ENCODE measurements at regions not wholly inside any gene's neighbourhood (a gene's known extent, or its start where the extent isn't known, plus 50 kb on each side); places are given as distances from the start of the nearest gene placed in this dataset.

GRCh38 chr1:81069856-81070255, 730.9 kb upstream of the ADGRL2 start:
- TF ChIP-seq EZH2phosphoT487 (conservative IDR thresholded peaks at IDR 0.05; ENCODE audit: low read length): no peak
- TF ChIP-seq CTCF (IDR thresholded peaks at IDR 0.05; ENCODE audit: insufficient read depth, low read length, poor library complexity, severe bottlenecking): no peak

GRCh38 chr1:81068726-81069125, 732.0 kb upstream of the ADGRL2 start:
- Histone ChIP-seq H3K9ac (ENCODE audit: low read length) (no peak overlapping the region), H3K9me2 (replicated peaks; ENCODE audit: insufficient read depth, low read length) (no peaks in the 10 kb centered on the region), H3F3A (ENCODE audit: insufficient read depth) (no peaks in the 10 kb centered on the region), H3K79me2 (ENCODE audit: insufficient read depth, low read length) (no peaks in the 10 kb centered on the region), H3K36me3 (ENCODE audit: low read length) (no peaks in the 10 kb centered on the region), H3K4me3 (ENCODE audit: insufficient read depth, low read length, poor library complexity, severe bottlenecking) (no peak overlapping the region), H3K27me3 (ENCODE audit: low read length) (no peaks in the 10 kb centered on the region), H2AFZ (ENCODE audit: low read depth, low read length, severe bottlenecking) (no peak overlapping the region), H3K27ac (ENCODE audit: low read depth, low read length) (no peak overlapping the region), H3K9me3 (ENCODE audit: insufficient read depth, low read length) (no peaks in the 10 kb centered on the region), H4K20me1 (ENCODE audit: low read depth, low read length) (no peaks in the 10 kb centered on the region), H3K4me2 (ENCODE audit: low read depth, low read length, poor library complexity, severe bottlenecking) (no peak overlapping the region)
- no peak for TF ChIP-seq EZH2phosphoT487 (conservative IDR thresholded peaks at IDR 0.05; ENCODE audit: low read length)
- TF ChIP-seq CTCF (IDR thresholded peaks at IDR 0.05; ENCODE audit: insufficient read depth, low read length, poor library complexity, severe bottlenecking): no peak

More at GRCh38 chr1:81069856-81070255, 730.9 kb upstream of the ADGRL2 start:
- Histone ChIP-seq H3K36me3 (ENCODE audit: low read length) (no peaks in the 10 kb centered on the region), H2AFZ (ENCODE audit: low read depth, low read length, severe bottlenecking) (no peak overlapping the region), H3K4me3 (ENCODE audit: insufficient read depth, low read length, poor library complexity, severe bottlenecking) (no peak overlapping the region), H3K27me3 (ENCODE audit: low read length) (no peaks in the 10 kb centered on the region), H3K9ac (ENCODE audit: low read length) (no peak overlapping the region), H3K4me2 (ENCODE audit: low read depth, low read length, poor library complexity, severe bottlenecking) (no peak overlapping the region), H3K27ac (ENCODE audit: low read depth, low read length) (no peak overlapping the region), H4K20me1 (ENCODE audit: low read depth, low read length) (no peaks in the 10 kb centered on the region), H3K79me2 (ENCODE audit: insufficient read depth, low read length) (no peaks in the 10 kb centered on the region), H3F3A (ENCODE audit: insufficient read depth) (no peaks in the 10 kb centered on the region), H3K9me3 (ENCODE audit: insufficient read depth, low read length) (no peaks in the 10 kb centered on the region), H3K9me2 (replicated peaks; ENCODE audit: insufficient read depth, low read length) (no peaks in the 10 kb centered on the region)

- Histone ChIP-seq H3K9me2 (replicated peaks; ENCODE audit: insufficient read depth, low read length) (no peaks in the 10 kb centered on the region), H3F3A (ENCODE audit: insufficient read depth) (no peaks in the 10 kb centered on the region), H2AFZ (ENCODE audit: low read depth, low read length, severe bottlenecking) (no peak overlapping the region), H3K27me3 (ENCODE audit: low read length) (no peaks in the 10 kb centered on the region), H3K9ac (ENCODE audit: low read length) (no peak overlapping the region), H3K79me2 (ENCODE audit: insufficient read depth, low read length) (no peaks in the 10 kb centered on the region), H3K36me3 (ENCODE audit: low read length) (no peaks in the 10 kb centered on the region), H3K4me3 (ENCODE audit: insufficient read depth, low read length, poor library complexity, severe bottlenecking) (no peak overlapping the region), H3K9me3 (ENCODE audit: insufficient read depth, low read length) (no peaks in the 10 kb centered on the region), H3K27ac (ENCODE audit: low read depth, low read length) (no peak overlapping the region), H3K4me2 (ENCODE audit: low read depth, low read length, poor library complexity, severe bottlenecking) (no peak overlapping the region), H4K20me1 (ENCODE audit: low read depth, low read length) (no peaks in the 10 kb centered on the region)
- TF ChIP-seq EZH2phosphoT487 (conservative IDR thresholded peaks at IDR 0.05; ENCODE audit: low read length) (no peak), CTCF (IDR thresholded peaks at IDR 0.05; ENCODE audit: insufficient read depth, low read length, poor library complexity, severe bottlenecking) (no peak)
These were observed 746.9 kb upstream of the ADGRL2 start for GRCh38 chr1:81053826-81054225.

Data from SU-DHL-6 (cell line).